ENCODE measurements at regions not wholly inside any gene's neighbourhood (a gene's known extent, or its start where the extent isn't known, plus 50 kb on each side); places are given as distances from the start of the nearest gene placed in this dataset.

DNA sequence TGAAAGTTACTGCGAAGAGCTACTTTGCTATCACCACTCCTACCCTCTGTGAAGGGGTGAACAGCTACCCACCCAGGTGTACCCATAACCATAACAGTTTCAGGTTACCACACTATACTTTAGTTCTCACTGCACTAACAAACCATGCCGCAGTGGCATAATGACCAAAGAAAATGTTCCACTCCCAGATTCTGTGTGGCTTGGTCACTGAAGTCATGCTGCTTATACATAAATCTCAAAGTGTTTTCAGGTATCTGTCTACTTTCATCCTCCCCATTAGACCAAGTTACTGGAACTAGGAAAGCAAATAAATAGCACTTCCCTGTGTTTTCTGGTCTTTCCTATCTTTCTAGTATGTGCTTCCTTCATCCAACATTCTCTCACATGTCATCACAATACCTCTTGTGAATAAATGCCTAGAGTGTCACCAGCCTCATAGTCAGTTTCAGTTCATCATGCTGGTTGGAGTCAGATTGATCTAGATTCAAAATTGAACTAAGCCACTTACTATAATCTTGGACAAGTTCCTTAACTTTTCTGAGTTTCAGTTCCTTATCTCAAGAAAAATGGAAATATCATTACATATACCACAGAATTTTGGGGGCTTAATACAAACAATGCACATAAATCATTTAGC is 293.6 kb downstream of the FSIP2 start:
- H3K9me3 Mint-ChIP-seq = no peaks in the 10 kb centered on the region
- no peaks in the 10 kb centered on the region for H3K36me3 Mint-ChIP-seq (ENCODE audit: low read depth)
- H3K4me3 Mint-ChIP-seq = no peak overlapping the region
- H3K4me1 Mint-ChIP-seq (ENCODE audit: low read depth) = no peaks in the 10 kb centered on the region
- H3K27ac Mint-ChIP-seq = no peak overlapping the region
- H3K27me3 Mint-ChIP-seq (ENCODE audit: low read depth) = no peaks in the 10 kb centered on the region

DNA sequence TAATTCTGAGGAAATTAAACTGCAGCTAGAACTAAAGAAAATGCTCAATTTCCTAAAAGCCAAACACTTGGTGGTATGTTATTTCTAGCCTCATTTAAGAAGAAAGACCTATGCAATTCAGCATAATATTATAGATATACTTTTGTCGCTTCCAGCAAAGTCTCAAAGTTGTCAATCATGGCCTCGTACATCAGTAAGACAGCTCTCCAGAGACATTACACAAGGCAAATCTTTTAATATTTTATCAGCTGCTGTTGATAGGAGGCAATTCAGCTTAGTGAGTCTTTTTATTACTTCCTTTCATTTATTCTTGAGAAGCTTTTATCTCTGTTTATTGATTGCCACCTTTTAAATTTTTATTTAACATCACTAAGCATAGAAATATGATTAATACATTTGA is 294.3 kb downstream of the FSIP2 start:
- H3K27ac Mint-ChIP-seq = no peak overlapping the region

DNA sequence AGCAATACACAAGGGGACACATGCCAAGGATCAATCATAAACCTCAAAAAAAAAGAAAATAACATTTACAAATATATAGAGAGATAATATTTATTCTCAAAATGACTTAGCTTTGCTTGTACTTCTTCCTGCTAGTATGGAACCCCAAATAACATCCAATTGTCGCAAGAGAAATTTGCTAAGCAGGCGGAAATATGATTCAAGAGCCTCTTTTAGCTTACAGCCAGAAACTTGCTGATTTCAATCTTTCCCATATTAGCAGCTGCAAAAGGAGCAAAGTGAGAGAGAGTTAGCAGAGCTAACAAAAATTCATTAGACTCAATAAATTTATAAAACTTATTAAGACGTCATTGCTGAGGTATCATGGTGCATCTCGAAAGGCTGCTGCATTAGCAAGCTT is 294.9 kb downstream of the FSIP2 start:
- Mint-ChIP-seq H3K4me1 (ENCODE audit: low read depth) (no peaks in the 10 kb centered on the region), H3K27me3 (ENCODE audit: low read depth) (no peaks in the 10 kb centered on the region), H3K4me3 (no peak overlapping the region), H3K36me3 (ENCODE audit: low read depth) (no peaks in the 10 kb centered on the region), H3K9me3 (no peaks in the 10 kb centered on the region), H3K27ac (no peak overlapping the region)

More for the DNA sequence above, 294.3 kb downstream of the FSIP2 start:
- Mint-ChIP-seq H3K4me1 (ENCODE audit: low read depth) (no peaks in the 10 kb centered on the region), H3K9me3 (no peaks in the 10 kb centered on the region), H3K4me3 (no peak overlapping the region), H3K27me3 (ENCODE audit: low read depth) (no peaks in the 10 kb centered on the region), H3K36me3 (ENCODE audit: low read depth) (no peaks in the 10 kb centered on the region)

DNA sequence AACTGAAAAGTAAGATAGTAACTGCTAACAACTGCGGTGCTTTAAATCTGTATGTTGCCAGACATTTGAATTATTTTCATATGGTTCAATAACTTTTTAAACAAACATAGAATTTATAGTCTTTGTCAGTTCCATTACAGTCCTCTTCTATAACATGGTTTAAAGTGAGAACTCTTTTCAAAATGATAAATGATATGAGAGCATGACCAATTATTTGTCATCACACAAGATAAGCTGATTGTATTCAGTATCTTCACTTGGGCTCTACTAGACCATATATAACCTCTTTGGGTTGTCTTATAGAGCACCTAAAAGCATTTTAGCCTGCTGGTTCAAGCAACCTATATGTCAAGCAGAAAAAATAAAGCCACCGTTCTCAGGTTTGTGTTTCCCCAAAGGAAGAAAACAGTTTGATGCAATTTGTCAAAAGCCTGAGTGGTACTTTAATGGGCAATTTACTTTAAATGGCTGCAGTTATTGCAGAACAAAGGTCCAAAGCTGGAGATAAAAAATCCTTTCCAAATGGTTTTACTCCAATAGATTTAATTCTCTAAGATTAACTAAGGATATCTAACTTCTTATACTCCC is 298.4 kb downstream of the FSIP2 start:
- no peak overlapping the region for H3K4me3 Mint-ChIP-seq
- H3K27ac Mint-ChIP-seq = no peak overlapping the region
- no peaks in the 10 kb centered on the region for H3K27me3 Mint-ChIP-seq (ENCODE audit: low read depth)

DNA sequence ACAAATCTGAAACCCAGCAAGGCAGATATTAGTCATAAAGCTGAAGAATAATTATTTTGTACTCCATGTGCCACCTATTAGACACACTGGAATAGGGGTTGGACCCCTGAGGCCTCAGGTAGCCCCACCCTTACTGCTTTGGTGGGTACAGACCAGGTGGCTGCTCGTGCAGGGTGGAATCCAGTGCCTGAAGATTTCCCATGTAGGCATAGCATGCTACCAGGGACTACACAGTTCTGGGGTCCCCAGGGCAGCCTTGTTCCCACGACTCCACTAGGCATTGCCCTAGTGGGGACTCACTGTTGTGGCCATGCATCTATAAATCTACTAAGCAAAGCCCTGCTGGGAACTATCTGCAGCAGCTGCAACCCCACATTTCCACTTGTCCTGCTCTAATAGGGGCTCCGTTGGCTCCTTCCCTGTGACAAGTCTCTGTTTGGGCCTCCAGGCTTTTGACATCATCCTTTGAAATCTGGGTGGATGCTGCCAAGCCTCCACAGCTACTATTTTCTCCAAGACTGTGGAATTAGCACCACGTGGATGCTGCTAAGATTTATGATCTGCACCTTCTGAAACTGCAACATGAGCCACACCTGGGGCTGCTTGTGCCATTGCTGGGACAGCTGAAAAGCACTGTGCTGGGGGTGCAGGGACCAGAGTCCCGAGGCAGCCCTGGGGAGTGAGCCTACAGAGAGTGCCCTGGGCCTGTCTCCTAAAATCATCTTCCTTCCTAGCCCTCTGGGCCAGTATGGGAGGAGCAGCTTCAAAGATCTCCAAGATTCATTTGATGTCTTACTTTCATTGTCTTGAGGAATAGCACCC is 303.8 kb downstream of the FSIP2 start:
- no peaks in the 10 kb centered on the region for H3K36me3 Mint-ChIP-seq (ENCODE audit: low read depth)
- H3K9me3 Mint-ChIP-seq = no peaks in the 10 kb centered on the region
- H3K4me3 Mint-ChIP-seq = no peak overlapping the region
- H3K27ac Mint-ChIP-seq = no peak overlapping the region
- no peaks in the 10 kb centered on the region for H3K4me1 Mint-ChIP-seq (ENCODE audit: low read depth)
- no peaks in the 10 kb centered on the region for H3K27me3 Mint-ChIP-seq (ENCODE audit: low read depth)

More for the DNA sequence above, 298.4 kb downstream of the FSIP2 start:
- Mint-ChIP-seq H3K36me3 (ENCODE audit: low read depth) (no peaks in the 10 kb centered on the region), H3K4me1 (ENCODE audit: low read depth) (no peaks in the 10 kb centered on the region), H3K9me3 (no peaks in the 10 kb centered on the region)

DNA sequence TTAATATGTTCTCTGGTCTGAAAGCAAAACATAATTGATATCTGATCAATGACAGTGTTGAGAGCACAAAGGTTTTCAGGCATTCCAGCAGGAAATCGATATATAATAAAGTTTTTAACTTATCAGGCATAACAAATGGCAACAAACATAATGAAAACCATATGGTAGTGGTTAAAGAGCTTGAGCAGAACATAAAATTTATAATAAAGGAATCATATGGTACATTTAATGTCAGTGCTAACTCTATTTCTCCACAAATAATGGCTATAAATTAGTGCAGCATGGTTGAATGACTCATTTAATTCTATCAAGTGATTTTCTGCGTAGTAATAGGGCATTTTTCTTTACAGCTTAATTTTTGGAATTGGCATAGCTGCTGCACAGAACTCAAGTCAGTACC is 306.2 kb downstream of the FSIP2 start:
- Mint-ChIP-seq H3K27ac (no peak overlapping the region), H3K27me3 (ENCODE audit: low read depth) (no peaks in the 10 kb centered on the region), H3K36me3 (ENCODE audit: low read depth) (no peaks in the 10 kb centered on the region), H3K4me3 (no peak overlapping the region), H3K9me3 (no peaks in the 10 kb centered on the region), H3K4me1 (ENCODE audit: low read depth) (no peaks in the 10 kb centered on the region)

DNA sequence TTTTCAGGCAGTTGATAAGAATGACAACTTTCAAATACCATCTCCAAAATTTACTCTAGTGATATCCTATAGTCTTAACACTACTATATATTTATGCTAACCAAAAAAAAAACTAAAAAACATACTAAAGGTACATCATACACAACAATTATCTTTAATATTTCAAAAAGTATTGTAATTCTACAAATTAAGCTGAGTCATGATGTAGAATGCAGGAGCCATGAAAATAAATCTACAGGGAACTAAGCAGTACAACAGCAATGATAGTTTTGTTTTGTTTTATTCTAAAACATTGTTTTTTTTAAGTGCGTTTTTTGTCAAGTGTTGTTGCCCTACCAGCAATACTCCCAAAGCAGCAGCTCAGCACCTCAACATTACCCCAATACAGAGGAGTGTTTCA is 314.3 kb downstream of the FSIP2 start:
- Mint-ChIP-seq H3K27ac (no peak overlapping the region), H3K9me3 (no peaks in the 10 kb centered on the region), H3K4me3 (no peak overlapping the region), H3K36me3 (ENCODE audit: low read depth) (no peaks in the 10 kb centered on the region), H3K4me1 (ENCODE audit: low read depth) (no peaks in the 10 kb centered on the region), H3K27me3 (ENCODE audit: low read depth) (no peaks in the 10 kb centered on the region)

DNA sequence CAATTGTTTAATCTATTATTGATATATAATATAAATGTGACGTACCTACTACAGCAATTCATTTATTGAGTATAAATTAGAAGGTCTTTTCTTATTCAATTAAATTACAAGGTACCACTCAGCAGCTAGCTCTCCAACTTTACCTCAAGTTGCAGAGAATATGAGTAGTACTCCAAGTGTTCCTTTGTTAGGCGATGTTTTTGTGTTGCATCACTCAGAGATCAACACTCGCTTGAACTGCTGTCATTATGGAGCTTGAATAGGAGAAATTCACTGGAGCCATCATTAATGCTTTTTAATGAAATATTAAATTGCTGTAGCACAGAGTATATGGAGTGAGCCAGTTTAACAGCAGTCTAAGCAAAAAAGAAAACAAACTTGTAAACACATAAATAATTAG is 320.0 kb downstream of the FSIP2 start:
- H3K27ac Mint-ChIP-seq = no peak overlapping the region
- no peaks in the 10 kb centered on the region for H3K27me3 Mint-ChIP-seq (ENCODE audit: low read depth)
- no peaks in the 10 kb centered on the region for H3K9me3 Mint-ChIP-seq
- H3K4me3 Mint-ChIP-seq = no peak overlapping the region
- H3K4me1 Mint-ChIP-seq (ENCODE audit: low read depth) = no peaks in the 10 kb centered on the region
- no peaks in the 10 kb centered on the region for H3K36me3 Mint-ChIP-seq (ENCODE audit: low read depth)

DNA sequence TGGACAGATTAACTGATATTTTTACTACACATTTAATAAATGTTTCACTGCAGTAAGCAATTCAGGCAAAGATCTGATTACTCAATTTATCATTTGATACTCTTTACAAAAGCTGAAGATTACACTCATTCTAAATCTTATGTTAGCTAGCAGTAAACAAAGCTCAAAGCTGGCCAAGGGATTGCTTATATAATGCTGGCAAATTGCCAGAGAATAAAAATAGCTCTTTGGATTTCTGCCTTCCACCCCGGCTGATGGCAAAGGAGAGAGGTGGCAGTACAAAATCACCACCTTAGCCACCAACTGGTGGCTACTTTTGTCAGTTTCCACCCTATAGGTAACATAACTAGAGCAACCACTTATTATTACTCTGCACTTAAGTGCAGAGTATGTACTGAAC is 320.5 kb downstream of the FSIP2 start:
- Mint-ChIP-seq H3K9me3 (no peaks in the 10 kb centered on the region), H3K27me3 (ENCODE audit: low read depth) (no peaks in the 10 kb centered on the region), H3K36me3 (ENCODE audit: low read depth) (no peaks in the 10 kb centered on the region), H3K27ac (no peak overlapping the region), H3K4me3 (no peak overlapping the region), H3K4me1 (ENCODE audit: low read depth) (no peaks in the 10 kb centered on the region)

DNA sequence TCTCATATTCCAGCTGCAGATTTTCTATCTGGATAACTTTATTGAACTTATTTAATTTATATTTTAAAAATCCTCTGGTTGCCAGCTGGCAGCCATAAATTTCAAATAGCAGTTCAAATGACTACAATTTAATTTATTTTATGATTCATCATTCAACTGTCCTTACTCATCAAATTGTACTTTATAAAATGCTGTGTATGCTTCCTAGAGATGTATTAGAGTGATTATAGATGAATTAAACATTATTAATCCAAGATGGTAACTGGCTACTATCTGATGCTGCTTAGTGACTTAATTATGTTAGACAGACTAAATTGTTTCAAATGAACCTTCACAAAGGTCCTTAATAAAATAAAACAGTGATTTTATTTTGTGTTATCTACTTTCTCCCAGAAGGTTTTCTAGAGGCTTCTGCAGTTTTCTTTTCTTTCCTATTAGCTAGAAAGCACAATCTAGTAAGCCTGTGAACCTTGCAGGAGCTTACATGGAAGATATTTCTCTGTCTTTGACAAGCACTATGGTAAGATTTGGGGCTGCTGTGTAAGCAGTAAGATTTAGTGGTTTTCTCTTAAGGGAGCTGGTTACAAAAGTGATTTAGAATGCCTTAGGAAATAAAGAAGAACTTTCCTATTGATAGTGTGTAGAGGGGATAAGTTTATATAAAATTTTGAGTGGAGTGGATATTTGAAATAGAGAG is 322.3 kb downstream of the FSIP2 start:
- Mint-ChIP-seq H3K27ac (no peak overlapping the region), H3K4me1 (ENCODE audit: low read depth) (no peaks in the 10 kb centered on the region), H3K9me3 (peaks cover 3% of the 10 kb centered on the region), H3K27me3 (ENCODE audit: low read depth) (no peaks in the 10 kb centered on the region), H3K4me3 (no peak overlapping the region), H3K36me3 (ENCODE audit: low read depth) (no peaks in the 10 kb centered on the region)

DNA sequence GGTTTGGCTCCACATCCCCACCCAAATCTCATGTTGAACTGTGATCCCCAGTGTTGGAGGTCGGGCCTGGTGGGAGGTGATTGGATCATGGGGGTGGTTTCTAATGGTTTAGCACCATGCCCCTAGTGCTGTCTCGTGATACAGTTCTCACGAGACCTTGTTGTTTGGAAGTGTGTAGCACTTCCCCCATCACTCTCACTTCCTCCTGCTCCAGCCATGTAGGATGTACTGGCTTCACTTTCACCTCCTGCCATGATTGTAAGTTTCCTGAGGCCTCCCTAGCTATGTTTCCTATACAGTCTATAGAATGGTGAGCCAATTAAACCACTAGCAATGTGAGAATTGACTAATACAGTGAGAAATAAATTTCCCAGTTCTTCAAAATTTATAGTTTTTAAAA is 325.9 kb downstream of the FSIP2 start:
- H3K4me3 Mint-ChIP-seq = no peak overlapping the region
- no peaks in the 10 kb centered on the region for H3K4me1 Mint-ChIP-seq (ENCODE audit: low read depth)
- peaks cover 3% of the 10 kb centered on the region for H3K9me3 Mint-ChIP-seq
- H3K27ac Mint-ChIP-seq = no peak overlapping the region
- no peaks in the 10 kb centered on the region for H3K27me3 Mint-ChIP-seq (ENCODE audit: low read depth)
- H3K36me3 Mint-ChIP-seq (ENCODE audit: low read depth) = no peaks in the 10 kb centered on the region

DNA sequence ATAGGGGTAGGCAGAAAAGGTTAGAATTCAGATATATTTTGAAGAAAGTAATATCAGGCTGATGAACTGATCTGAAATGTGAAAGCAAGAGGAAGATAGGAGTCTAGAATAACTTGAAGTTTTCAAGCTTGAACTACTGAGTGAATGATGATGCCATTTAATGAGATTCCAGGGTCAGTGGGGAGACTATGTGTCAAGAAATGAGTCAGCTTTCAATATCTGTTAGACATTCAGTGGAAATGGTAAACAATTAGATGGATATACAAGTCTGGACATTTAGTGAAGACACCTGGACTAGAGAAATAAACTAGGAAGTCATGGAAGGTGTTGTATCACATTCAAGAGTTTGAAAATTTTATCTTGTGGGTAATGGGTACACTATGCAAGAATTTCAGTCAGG is 326.9 kb downstream of the FSIP2 start:
- Mint-ChIP-seq H3K27ac (no peak overlapping the region), H3K4me1 (ENCODE audit: low read depth) (no peaks in the 10 kb centered on the region), H3K4me3 (no peak overlapping the region), H3K27me3 (ENCODE audit: low read depth) (no peaks in the 10 kb centered on the region), H3K36me3 (ENCODE audit: low read depth) (no peaks in the 10 kb centered on the region), H3K9me3 (peaks cover 3% of the 10 kb centered on the region)

DNA sequence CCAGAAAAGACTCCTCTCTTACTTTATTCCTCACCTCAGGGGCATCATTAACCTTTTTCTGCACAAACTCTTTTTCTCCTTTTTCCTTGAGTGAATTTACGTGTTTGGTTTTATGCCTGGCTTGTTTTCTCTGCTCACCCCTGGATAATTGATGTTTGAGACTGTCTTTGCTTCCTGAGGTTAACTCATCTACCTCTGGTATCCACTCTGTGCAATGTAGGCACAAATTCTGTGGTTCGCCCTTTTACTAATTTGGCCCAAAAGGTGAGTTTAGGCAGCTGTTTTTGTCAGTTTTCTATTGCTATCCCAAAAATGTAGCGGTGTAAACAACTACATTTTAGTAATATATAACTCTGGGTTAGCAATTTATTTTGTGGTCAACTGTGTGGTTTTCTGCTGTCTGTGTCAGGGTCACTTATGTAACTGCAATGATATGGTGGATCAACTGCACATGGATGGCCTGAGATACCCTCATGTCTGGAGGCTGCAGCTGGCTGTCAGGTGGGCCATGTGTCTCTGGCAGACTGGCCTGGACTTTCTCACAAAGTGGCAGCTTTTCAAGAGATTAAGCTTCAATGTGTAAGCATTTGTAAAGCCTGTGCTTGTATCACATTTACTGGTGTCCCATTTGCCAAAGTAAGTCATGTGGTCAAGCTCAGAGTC is 329.7 kb downstream of the FSIP2 start:
- no peaks in the 10 kb centered on the region for H3K36me3 Mint-ChIP-seq (ENCODE audit: low read depth)
- H3K27ac Mint-ChIP-seq = no peak overlapping the region
- peaks cover 3% of the 10 kb centered on the region for H3K9me3 Mint-ChIP-seq
- H3K27me3 Mint-ChIP-seq (ENCODE audit: low read depth) = no peaks in the 10 kb centered on the region
- H3K4me3 Mint-ChIP-seq = no peak overlapping the region
- no peaks in the 10 kb centered on the region for H3K4me1 Mint-ChIP-seq (ENCODE audit: low read depth)

DNA sequence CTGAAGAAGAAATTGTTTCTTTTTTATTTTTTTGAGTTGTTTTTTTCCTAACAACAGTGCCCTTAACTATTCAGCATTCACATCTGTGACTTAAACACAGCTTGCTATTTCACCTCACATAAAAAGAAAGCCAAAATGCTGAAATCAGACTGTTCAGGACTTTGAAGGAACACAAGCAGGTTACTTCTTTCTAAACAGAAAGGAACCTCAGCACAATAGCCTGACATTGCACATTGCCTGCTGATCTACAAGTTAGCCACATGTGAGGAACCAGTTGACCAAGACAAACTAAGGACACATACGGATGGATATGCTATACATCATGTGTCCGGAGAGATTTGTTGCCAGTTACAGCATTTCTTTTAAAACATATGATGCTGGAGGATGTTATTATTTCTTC is 331.1 kb downstream of the FSIP2 start:
- H3K27me3 Mint-ChIP-seq (ENCODE audit: low read depth) = no peaks in the 10 kb centered on the region
- H3K36me3 Mint-ChIP-seq (ENCODE audit: low read depth) = no peaks in the 10 kb centered on the region
- no peaks in the 10 kb centered on the region for H3K4me1 Mint-ChIP-seq (ENCODE audit: low read depth)
- H3K27ac Mint-ChIP-seq = no peak overlapping the region
- no peak overlapping the region for H3K4me3 Mint-ChIP-seq
- peaks cover 3% of the 10 kb centered on the region for H3K9me3 Mint-ChIP-seq

Measured in T-helper 1 cell treated with Interleukin-12 subunit alpha and Interleukin-12 subunit beta and Interleukin-4 antibody, amounts not matched to agents 30 μg/mL and 1 μg/mL, for 36 hours (primary cell).